CD4-positive, alpha-beta T cell treated with Interleukin-2 at 100 ng/mL for 4 hours (primary cell): ENCODE measurements at regions not wholly inside any gene's neighbourhood (a gene's known extent, or its start where the extent isn't known, plus 50 kb on each side); places are given as distances from the start of the nearest gene placed in this dataset.

Experiments used
- DNase-seq: peaks from one replicate; pipeline ENCODE4 v3.0.0-alpha.2; 2020; ENCODE audit warnings: low spot score

DNA sequence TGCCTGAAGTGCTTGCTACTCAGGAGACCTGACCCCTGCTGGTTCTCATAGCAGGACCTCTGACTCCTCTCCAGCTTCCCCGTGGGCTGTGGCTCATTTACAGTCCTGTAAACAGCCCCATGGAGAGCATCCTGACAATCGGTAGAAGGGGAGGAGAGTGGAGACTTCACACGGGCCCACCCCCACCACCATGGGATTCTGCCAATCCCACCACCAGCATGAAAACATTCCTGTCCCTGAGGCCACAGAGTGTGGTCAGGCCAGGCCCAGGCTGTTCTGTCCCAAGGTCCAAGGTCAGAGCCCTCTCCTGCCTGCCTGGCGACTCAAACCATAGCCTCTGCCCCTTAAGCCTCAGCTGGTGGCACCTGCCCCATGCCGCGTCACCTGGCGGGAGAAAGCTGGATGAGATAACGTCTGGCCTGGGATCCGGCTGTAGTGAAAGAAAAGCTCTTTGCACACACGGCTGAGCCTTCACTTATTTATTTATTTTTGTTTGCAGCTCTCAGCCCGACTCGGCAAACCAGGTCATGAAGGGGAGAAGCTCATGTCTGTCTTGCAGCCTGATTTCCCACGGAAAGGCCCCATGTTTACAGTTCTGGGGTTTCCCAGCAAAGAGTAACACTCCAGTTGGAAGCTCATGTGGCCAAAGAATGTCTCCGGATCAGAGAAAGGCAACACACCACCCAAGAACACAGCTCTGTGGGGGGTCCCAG lies 293.6 kb upstream of the ZMIZ1 start:
- no peak for DNase-seq

DNA sequence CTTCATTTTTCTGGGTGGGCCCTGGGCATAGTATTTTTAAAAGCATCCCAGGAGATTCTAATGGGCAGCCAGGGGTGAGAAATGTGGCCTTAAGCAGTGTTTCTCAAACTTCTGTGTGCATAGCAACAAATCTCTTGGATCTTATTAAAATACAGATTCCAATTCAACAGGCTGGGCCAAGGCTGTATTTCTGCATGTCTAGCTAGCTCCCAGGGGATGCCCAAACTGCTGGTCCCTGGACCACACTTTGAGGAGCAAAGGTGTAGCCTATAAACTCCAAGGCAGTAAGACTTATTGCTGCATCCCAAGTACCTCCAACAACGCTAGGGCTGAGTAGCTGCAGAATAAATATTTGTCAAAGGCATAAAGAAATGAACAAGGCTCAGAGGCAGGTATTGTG lies 292.9 kb upstream of the ZMIZ1 start:
- no peak for DNase-seq

DNA sequence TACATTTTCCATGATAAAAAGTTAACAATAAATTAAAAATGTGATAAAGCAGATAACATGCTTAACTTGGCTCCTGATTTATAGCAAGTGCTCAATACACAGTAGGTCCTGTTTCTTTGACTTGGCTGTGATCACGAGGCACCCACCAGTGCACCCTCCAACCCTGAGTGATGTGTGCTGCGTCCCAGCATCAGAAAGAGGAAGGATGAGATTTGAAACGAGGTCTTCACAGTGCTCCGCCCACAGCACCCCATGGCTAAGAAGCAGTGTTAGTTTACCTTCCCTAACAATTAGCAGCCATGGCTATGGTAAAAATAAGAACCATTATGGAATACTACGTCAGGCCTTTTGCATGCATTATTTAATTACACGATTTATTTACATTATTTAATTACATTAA lies 292.0 kb upstream of the ZMIZ1 start:
- no peak for DNase-seq

DNA sequence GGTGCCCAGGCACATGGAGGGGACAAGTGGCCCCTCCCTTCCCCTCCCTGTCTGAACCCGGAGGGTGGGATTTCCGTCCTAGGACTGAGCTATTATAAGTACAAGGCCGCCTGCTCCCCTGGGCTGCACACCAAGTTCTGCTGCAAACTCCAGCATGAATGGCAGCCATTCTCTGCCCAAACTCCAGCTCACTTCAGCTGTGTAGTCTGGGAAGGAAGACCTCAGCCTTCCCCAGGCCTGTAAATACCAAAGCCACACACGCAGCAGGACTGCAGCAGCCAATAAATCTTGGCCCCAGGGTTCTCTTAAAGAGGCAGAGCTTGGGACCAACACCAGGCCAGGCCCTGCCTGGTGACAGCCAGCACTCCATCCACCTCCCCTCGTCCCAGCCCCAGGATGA lies 291.3 kb upstream of the ZMIZ1 start:
- no peak for DNase-seq

DNA sequence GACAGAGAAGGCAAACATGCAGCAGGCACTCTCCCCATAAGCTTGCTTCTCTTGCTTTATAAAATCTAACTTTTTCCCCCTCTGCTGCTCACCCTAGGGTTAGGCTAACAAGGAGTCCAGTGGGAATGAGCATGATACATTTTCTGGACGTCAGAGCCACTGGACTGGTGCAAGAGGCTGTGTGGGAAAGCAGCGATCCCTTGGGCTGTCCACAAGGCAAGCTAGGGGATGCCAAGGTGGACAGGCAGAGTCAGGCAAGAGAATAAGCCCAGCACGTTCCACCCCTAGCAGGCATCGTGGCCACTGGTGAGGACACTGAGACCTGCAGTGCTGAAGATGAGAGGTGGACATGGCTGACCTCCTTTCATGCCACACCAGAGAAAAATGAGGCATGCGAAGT lies 290.9 kb upstream of the ZMIZ1 start:
- no peak for DNase-seq

DNA sequence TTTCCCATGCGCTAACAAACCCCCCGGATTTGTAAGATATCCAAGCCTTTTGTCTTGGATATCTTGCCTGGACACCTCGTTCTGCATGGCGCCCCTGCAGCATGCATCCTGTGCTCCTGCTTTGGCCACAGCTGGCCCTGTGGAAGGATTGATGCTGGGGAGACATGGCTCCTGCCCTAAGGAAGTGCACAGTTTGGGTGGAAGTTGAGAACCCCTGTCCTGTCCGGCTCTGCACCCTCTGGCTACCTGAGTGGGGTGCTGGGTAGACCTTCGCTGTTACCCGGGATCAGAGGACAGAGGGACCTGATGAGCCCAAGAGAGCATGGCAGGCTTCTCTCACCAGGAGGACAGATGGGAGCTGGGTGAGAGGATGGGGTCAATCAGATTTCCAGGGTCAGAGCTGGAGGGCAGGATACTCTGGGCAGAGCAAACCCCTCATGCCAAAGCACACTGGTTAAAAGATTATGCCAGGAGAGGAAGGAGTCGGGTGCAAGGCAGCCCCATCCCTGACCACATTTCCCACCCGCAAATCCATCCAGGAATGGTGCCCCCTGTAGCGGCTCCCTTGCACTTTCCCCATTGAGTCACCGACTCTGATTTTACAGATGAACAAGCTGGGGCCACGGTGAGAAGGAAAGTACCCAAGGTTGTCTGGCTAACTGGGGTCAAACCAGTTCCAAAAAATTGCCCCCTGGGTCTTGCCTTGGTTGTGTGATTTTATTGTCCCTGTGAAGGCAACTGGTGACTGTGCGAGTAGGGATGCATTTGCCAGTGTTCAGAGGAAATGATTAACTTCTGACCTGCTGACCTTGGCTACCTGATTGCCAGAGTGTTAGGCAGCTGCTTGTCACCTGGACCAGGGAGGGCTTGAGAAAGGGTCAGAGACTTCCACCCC lies 290.1 kb upstream of the ZMIZ1 start:
- no peak for DNase-seq

DNA sequence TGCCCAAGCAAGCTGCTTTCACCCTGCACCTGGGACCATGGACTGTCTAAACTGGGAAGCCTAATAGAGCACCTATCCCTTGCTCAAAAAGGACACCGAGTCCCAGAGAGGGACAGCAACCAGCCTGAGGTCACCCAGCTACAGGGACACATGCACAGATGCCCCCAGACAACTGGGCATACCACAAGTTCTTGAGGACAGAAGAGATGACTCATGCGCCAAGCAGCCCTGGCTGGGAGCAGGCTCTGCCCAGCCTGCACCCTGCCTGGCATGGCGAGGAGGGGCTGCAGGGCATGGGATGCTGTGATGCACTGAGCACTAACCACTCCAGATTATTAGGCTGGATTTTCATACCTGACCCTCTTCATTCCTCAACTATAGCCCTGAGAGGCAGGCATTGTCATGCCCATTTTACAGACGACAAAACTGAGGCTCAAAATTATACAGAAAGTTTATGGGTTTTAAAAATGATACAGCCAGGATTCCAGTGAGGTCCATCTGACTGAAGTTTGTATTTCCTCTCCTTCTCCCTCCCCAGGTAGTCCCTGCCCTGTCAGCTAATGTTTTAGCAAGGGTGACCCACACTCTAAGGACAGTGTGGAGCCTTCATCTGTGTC lies 289.3 kb upstream of the ZMIZ1 start:
- DNase-seq = no peak

DNA sequence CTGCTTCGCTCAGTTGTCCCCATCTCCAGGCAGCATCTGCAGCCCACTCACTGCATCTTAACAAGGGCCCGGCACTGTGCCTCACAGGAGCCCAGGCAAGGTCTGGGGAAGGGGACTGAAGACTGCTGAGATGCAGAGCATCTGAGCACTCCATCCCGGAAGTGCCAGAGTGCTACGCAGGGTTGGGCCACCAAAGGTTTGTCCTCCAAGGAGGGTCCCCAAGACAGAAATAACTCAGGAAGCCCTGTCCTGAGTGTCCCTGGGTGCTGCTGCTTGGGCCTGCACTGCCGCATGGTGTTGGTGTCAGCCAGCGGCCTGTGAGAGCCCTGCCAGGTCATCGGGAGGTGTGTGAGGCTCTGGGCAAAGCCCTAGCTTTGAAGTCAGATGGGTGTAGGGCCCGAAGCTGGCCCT lies 288.2 kb upstream of the ZMIZ1 start:
- no peak for DNase-seq

DNA sequence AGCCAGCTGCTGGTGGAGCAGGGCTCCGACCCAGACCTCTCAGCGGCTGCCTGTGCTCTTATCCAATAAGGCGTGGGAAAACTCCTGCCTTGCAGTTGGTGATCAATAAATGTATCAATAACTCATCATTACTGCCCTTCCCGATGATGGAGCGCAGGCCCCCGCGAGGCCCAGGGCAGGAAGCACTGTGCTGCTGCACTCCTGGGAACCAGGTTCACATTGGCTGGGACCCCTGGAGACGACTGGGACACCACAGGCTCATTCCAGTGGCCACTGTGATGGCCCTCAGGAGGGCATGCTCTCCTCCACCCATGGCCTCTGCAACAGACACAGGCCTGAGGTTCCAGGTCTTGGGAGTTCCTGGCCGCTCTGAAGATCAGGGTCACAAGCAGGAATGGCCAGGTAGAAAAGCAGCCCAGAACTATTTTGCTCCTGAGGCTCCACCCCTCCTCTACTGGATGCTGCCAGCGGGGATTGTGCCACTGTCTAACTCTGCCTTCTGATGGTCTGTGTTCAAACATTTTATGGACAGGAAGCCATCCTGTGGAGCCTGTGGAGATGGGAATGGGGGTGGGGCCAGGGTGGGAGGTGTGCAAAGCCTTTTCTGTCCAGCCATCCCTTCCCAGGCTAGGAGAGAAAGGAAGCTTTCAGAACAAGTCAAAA lies 287.4 kb upstream of the ZMIZ1 start:
- no peak for DNase-seq

DNA sequence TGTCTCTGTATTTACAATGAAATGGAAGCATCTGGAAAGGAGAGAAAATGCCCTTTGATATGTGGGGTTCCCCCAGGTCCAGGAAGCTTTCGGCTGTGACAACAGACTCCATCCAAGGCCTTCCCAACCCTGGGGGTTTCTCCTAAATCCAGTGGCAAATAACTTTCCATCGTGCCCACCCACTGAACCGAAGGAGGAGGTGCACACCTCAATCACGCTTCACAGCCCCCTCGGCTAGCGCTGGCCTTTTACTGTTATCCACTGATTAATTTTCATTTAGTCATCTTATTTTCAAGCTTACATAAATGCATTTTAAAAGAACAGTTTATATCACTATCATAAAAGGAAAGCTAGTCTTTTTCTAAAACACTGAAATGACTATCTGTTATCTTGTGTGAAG lies 286.8 kb upstream of the ZMIZ1 start:
- DNase-seq = no peak

DNA sequence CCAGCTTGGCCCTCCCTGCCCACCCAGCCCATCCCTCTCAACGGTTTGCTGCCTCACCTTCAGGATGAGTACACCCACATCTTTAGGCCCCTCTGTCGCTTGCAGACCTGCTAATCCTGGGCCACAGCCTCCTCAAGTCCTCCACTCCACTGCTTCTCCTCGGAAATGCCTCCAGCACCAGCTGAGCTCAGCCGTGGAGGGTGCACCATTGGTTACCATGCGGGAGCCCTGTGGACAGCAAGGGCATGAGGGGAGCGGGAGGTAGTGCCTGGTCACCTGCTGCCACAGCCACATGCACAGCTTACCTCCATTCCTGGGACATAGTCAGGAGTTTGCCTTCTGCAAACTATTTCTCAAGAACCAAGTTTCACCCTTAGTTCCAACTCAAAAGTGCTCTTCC lies 286.3 kb upstream of the ZMIZ1 start:
- DNase-seq = no peak

DNA sequence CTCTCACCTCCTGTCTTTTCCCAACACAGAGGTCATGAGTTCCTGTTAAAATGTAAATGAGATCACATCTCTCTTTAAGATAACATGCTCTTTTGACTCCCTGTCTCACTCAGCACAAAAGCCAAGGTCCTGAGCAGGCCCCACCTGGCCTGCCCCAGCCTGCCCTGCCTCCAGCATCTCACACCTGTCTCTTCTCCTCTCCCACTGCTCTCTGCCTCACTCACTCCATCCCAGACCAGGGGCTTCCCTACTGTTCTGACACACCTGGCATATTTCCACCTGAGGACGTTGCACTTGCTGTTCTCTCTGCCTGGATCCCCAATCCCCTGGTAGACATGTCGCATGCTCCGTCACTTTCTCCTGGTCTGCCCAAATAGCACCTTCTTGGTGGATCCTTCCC lies 285.0 kb upstream of the ZMIZ1 start:
- no peak for DNase-seq

DNA sequence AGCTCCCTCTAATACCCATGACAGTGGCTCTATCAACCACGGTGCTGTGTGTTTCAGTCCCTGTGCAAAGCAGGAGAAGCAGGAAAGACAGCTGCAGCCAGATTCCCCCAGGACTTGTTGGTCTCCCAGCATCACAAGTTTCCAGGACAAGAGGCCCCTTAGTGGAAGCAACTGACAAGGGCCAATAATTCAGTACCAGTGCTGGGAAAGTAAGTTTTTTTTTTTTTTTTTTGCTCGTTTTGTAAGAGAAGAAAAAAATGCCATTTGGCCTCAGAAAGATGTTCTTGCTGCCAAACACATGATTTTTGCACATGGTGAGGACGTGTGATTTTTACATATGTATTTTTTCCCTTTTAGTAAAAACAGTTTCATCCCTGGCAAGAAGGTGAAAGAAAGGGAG lies 284.2 kb upstream of the ZMIZ1 start:
- DNase-seq = no peak

DNA sequence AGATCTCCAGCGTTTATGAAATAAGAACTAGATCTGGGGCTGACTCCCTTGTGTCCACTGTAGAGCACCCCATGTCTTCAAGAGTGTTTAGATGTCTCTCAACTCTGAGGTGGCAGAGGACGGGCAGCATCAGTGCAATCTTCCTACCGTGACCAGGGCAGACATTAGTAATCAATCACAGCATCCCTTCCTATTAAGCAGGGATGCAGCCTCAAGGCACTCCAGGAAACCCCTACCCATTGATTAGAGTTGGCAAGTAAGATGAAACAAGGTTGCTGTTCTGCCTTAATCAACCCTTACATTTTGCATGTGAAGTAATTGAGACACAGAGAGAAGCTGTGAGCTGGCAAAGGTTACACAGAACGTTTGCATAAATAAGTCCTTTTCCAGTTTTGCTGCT lies 283.7 kb upstream of the ZMIZ1 start:
- DNase-seq = no peak

DNA sequence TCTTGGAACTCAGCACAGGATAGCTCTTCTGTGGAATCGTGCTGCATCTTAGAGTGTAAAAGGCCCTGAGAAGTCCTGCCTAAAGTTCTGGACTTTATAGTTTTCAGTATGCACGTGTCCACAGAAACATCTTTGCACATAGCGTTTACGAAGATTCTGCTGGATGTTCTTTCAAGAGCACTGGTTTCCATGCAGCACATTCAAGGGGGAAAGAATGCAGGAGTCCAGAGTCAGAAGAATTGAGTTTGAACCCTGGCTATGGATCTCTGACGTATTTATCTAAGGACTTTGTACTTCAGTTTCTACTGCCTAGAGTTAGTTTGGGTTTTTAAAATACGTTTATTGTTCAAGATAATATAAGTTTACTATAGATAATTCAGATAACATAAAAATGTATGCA lies 282.8 kb upstream of the ZMIZ1 start:
- no peak for DNase-seq

DNA sequence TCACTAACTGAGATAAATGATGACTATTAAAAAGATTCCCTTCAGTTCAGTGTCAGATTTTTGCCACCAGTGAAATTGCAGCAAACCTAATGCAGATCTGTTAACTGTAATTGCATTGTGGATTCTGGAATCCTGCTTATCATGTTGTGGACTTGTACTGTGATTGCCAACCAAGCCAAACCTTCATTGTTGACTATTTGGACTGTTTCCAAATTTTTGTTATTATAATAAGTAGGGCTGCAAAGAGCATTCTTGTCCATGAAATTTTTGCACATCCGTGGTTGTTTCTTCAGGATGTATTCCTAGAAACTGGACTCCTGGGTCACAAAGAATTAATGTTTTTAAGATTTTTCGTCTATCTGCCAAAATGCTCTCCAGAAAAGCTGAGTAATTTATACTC lies 281.6 kb upstream of the ZMIZ1 start:
- DNase-seq = no peak

DNA sequence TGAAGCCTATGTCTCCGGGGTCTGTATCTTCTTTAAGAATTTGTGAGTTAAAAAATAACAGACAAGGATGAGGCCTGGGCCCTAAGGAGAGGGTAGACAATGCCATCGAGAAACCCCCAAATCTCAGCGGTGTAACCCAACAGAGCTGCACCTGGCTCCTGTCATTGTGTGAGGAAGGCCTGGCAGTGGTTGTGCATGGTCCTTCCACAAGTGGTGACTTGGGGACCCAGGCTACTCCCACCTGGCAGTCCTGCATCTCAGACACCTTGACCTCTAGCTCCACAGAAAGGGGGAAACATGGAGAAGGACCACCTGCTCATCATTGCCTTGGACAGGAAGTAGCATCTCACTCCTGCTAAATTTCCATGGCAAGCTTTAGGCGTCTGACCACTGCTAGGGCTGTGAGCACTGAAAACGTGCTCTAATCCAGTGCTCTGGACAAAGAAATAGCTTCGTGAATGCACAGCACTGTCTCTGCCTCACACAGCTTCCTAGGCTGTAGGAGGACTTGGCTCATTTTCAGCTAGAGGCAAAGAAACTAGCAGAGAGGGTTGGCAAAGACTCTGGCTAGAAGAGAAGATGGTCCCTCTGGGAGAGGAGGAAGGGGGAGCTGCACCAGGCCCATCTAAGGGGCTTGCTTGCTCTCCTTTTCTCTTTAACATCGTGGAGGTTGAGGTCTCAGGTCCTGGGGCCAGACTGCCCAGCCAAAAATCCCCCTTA lies 273.9 kb upstream of the ZMIZ1 start:
- DNase-seq = no peak

DNA sequence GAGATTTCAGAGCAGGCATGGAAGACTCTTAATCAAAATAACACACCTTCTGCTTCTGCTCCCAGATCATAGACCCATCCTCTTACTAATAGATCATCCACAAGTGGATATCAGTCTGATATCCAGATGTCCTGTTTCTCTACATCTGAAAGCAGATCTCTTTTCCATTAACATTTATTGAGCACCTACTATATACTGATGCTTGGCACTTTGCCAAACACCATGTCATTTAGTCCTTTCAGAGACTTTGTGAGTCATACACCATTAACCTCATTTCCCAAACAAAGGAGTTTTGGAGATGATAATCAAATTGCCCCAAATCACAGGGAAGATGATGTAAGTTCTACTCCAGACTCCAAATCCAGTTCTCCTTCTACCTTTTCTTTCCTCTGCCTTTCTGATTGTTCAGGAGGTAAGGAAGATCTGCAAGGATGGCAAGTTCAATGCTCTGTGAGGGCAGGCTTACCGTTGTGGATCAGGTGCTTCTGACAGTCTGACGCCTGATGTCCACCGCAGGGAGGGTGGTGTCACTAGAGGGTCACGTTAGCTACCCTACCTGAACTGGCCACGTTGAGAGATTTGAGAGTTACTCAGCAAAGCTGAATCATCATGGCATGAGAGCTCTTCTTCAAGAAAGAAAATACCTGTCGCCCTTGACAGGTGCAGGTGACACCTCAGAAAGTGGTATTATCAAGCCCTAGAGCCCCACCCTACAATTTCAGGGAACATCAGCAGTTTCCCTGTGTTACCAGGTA lies 269.6 kb upstream of the ZMIZ1 start:
- DNase-seq = no peak

DNA sequence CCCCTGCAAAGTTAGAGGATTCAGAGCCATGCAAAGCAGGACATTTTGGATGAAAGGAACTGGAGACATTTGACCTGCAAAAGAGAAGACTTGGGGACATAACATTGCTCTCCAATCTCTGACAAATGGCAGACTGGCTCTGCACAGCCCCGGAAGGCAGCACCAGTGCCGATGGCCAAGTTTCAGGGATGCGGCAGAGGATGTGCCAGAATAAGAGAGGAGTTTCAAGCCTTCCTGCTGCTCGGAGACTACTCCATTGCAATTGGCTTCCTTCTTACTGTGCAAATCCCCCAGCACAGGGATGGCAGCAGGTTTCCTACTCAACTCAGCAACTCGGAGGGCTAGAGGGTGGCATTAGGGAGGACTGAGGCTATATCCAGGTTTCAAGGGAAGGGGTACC lies 268.8 kb upstream of the ZMIZ1 start:
- no peak for DNase-seq

DNA sequence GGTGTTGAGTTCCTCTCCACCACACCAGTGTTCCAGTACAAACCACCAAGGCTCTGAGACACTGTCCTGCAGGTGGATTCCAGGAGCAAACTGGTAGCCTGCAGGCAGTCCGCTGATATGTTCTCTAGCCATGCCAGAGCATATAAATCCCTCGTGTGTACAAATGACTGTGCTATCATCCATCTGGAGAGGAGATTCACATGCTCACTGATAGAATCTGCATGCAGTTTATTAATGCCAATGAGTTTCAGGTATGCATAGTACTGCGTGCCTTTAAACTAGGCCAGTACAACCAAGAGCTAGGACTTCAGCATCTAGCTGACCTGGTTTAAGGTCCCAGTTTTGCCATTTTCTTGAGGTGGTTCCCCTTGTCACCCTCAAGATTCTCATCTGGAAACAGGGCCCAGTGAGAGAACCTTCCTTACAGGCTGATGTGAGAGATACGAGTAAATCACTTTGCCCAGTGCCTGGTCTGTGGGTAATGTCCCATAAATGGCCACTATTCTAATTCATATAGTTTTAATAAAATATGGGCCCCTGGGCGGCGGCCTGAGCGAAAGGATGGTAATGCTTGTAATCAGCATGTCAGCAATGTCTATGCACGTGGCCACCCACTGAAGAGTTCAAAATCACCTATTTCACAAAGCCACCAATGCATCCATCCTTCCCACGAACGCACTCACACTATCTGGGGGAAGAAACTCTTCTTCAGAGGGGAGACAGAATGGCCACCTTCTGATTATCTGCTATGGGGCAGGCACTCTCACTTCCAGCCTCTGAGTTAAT lies 268.0 kb upstream of the ZMIZ1 start:
- DNase-seq = no peak
